Epithelial cell of esophagus (primary cell): ENCODE measurements at regions not wholly inside any gene's neighbourhood (a gene's known extent, or its start where the extent isn't known, plus 50 kb on each side); places are given as distances from the start of the nearest gene placed in this dataset.

Experiments
- DNase-seq: peaks from one replicate; pipeline ENCODE4 v3.0.0; 2010; ENCODE audit warnings: low read depth
- H3K4me3 ChIP-seq: 2 replicates; pipeline ENCODE4 v1.5.1; 2011; ENCODE audit warnings: mild to moderate bottlenecking, low read length, control low read depth
- TF ChIP-seq, protein P1 (sequence below): IDR thresholded peaks from 2 replicates; pipeline ENCODE4 v1.5.1; 2011; ENCODE audit warnings: low read depth, mild to moderate bottlenecking, low read length, control low read depth, inconsistent platforms; ENCODE audit not compliant: insufficient read depth; ENCODE audit errors: missing control alignments

DNA sequence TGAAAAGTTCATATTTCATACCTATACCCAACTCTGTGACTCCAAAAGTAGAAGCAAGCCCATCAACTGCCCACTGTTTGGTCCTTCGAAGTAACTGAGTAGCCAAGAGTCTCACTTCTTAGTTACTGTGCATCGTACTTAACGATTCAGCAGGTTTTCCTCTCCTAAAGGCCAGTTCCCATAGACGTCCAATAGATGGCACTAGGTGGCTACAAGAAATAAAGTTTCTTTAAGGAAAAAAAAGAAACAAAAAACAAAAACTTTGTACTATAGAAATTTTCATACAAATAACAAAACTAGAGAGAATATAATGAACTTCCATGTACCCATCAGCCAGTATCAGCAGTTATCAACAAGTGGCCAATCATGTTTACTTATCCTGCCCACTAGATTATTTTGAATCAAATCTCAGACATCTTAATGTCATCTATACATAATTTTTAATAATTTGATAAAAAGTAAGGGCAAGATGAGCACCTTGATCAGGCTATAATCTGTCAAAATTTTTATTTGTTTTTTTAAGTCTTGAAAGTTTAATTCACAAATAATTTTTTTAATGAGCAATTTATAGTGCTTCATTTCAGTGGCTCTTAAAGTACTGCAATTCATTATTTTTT, 63.8 kb upstream of the ACP3 start:
- TF ChIP-seq, protein P1, sequence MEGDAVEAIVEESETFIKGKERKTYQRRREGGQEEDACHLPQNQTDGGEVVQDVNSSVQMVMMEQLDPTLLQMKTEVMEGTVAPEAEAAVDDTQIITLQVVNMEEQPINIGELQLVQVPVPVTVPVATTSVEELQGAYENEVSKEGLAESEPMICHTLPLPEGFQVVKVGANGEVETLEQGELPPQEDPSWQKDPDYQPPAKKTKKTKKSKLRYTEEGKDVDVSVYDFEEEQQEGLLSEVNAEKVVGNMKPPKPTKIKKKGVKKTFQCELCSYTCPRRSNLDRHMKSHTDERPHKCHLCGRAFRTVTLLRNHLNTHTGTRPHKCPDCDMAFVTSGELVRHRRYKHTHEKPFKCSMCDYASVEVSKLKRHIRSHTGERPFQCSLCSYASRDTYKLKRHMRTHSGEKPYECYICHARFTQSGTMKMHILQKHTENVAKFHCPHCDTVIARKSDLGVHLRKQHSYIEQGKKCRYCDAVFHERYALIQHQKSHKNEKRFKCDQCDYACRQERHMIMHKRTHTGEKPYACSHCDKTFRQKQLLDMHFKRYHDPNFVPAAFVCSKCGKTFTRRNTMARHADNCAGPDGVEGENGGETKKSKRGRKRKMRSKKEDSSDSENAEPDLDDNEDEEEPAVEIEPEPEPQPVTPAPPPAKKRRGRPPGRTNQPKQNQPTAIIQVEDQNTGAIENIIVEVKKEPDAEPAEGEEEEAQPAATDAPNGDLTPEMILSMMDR = peak; percentile 88
- DNase-seq = peak; percentile 75
- no peak overlapping the region for H3K4me3 ChIP-seq

DNA sequence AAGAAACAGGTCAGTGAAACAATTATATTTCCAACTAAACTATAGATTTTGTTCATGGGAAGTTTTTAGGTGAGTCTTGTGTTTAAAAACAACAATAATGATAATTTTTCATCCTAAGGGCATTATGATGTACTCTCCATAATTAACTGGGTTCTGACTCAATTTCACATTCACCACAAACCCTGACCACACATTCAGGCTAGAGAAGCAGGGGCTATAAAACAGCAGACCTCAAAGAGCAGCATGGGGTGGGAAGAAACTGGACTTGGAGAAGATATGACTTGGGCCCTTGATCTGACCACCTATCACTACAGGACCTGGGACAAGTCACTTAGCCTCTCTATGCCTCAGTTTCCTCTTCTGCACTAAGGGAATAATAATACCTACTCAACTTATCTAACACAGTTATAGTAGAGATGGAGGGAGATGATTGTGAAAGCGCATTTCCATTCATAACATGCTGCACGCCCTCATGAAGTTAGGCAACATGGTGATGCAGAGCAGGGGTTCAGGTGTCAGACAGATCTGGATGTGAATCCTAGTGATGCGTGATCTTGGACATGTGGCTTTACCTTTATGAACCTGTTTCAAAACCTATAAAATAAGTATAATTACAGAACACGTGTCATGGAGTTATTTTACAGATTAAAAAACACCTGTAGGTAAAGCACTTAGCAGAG, 63.0 kb upstream of the ACP3 start:
- TF ChIP-seq, protein P1 = no peak
- peak; percentile 53 for DNase-seq
- H3K4me3 ChIP-seq = no peak overlapping the region

DNA sequence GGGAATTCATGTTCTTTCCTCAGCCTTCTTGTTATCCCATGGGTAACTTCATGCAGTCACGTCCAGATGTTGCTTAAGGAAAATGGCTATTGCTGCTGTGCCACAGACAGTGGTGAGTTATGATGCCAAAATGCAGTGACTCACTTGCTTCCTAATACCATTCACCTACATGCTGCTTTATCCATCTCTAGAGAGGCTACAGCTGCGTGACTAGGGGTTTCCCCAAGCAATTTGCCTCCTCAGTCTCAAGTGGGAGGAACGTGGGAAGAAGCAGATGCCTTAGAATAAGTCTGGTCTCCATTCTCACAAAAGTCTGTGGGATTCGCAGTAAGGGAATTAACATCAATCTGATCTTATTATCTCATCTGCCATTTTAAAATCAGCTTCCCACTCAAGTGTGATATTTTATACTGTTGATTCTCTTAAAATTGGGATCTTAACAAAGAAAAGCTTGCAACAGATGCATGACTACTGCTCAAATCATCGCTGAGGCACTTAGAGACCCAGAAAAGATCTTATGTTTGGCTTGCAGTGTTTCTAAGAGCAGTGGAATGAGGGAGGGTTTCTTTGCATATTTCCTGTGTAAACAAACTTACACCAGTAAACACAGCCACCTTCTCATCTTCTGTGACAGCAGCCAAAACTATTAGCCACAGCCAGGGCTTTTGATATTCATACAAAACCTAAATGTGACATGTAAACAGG, 62.0 kb upstream of the ACP3 start:
- peak; percentile 94 for DNase-seq
- H3K4me3 ChIP-seq = no peak overlapping the region
- TF ChIP-seq, protein P1 = no peak

DNA sequence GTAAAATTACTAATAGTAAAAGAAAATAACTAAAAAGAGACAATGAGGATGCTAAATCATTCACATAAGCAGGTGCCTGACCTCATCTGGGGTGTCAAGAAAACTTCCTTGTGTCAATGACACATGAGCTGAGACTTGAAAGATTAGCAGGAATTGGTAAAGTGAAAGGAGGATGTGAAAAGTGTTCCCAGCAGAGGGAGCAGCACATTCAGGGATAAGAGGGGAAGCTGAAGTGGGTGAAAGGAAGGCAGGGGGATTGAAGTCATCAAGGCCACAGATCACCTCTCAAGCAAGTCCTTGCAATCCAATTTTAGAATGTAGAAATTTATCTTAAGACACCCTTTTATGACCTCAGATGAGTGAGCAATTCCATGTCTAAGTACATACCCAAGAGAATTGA, 60.2 kb upstream of the ACP3 start:
- peak; percentile 78 for DNase-seq
- no peak overlapping the region for H3K4me3 ChIP-seq
- TF ChIP-seq, protein P1 = peak; percentile 73

DNA sequence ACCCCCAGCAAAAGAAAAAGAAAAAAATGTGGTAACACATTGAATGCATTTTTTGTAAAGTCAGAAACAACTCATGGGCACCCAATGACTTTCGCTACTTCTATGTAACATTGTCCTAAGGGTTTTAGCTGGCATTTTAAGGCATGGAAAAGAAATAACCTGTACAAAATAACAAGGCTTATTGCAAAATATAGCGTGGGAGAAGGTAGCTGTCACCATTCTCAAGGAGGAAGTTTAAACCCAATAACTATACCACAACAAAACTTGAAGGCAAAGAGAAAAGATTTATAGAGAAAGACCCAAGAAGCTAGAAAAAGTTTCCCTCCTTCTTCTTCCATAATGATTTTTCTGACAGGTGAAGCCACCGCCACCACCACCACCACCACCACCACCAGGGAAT, 55.7 kb upstream of the ACP3 start:
- H3K4me3 ChIP-seq = no peak overlapping the region
- no peak for DNase-seq
- TF ChIP-seq, protein P1 = no peak

DNA sequence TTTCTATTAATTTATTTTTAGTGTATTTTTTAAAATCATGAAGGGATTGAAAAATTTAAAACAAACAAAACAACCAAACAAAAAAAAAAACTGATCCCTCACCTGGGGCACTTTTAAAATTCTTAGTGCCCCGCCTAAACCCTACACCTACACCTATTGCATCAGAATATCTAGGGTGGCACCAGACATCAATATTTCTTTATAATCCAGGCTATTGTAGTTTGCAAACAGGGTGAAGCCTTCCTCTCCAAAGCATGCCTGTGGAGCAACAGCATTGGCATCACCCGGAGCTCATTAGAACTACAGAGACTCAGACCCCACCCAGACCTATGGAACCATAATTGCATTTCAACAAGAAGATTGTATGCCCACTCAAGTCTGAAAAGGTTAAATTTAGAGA, 54.9 kb upstream of the ACP3 start:
- no peak overlapping the region for H3K4me3 ChIP-seq
- DNase-seq = peak; percentile 55
- TF ChIP-seq, protein P1 = no peak

DNA sequence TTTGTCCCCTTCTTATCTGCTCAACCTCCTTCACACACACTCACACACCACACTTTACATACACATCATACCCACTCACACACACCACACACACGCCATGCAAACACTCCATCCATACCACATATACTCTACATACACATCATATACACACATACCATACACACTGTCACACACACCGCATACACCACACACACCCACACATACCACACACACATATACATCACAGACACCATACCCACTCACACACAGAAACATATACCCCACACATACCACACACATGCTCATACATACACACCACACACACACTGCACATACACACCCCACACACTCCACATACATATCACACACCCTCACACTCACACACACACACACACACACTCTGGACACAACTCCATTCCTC, 54.3 kb upstream of the ACP3 start:
- no peak for DNase-seq
- TF ChIP-seq, protein P1 = no peak

More for the DNA sequence above, 54.3 kb upstream of the ACP3 start:
- H3K4me3 ChIP-seq = no peak overlapping the region
